Ishikawa (cell line): ENCODE measurements at regions not wholly inside any gene's neighbourhood (a gene's known extent, or its start where the extent isn't known, plus 50 kb on each side); places are given as distances from the start of the nearest gene placed in this dataset.

Source experiments
- CEBPB ChIP-seq: IDR thresholded peaks from 2 replicates; pipeline ENCODE4 v1.6.1; 2012
- CREB1 ChIP-seq: IDR thresholded peaks from 2 replicates; pipeline ENCODE4 v1.6.1; 2012; ENCODE audit warnings: low read depth
- EGR1 ChIP-seq: IDR thresholded peaks from 2 replicates; pipeline ENCODE4 v1.6.1; 2012
- EP300 ChIP-seq: IDR thresholded peaks from 2 replicates; pipeline ENCODE4 v1.6.1; 2012; ENCODE audit warnings: borderline replicate concordance
- FOXM1 ChIP-seq: IDR thresholded peaks from 2 replicates; pipeline ENCODE4 v1.6.1; 2012; ENCODE audit warnings: low read depth, borderline replicate concordance
- MAX ChIP-seq: IDR thresholded peaks from 2 replicates; pipeline ENCODE4 v1.6.1; 2012
- NFIC ChIP-seq: IDR thresholded peaks from 2 replicates; pipeline ENCODE4 v1.6.1; 2012
- RAD21 ChIP-seq: IDR thresholded peaks from 2 replicates; pipeline ENCODE4 v1.6.1; 2012; ENCODE audit warnings: low read depth
- REST ChIP-seq: IDR thresholded peaks from 2 replicates; pipeline ENCODE4 v1.6.1; 2012; ENCODE audit warnings: low read depth, mild to moderate bottlenecking
- TAF1 ChIP-seq: IDR thresholded peaks from 2 replicates; pipeline ENCODE4 v1.6.1; 2012; ENCODE audit warnings: low read depth, mild to moderate bottlenecking
- TCF12 ChIP-seq: IDR thresholded peaks from 2 replicates; pipeline ENCODE4 v1.6.1; 2012; ENCODE audit warnings: low read depth
- TEAD4 ChIP-seq: IDR thresholded peaks from 2 replicates; pipeline ENCODE4 v1.6.1; 2012
- USF1 ChIP-seq: IDR thresholded peaks from 2 replicates; pipeline ENCODE4 v1.6.1; 2012
- YY1 ChIP-seq: IDR thresholded peaks from 2 replicates; pipeline ENCODE4 v1.6.1; 2012; ENCODE audit warnings: low read depth
- ZBTB7A ChIP-seq: IDR thresholded peaks from 2 replicates; pipeline ENCODE4 v1.6.1; 2012; ENCODE audit warnings: low read depth

- TF ChIP-seq TEAD4 = no peak
- no peak for TF ChIP-seq REST
- no peak for TF ChIP-seq ZBTB7A
- TF ChIP-seq USF1 = no peak
- TF ChIP-seq TAF1 = no peak
- TF ChIP-seq FOXM1 = no peak
- no peak for TF ChIP-seq NFIC
- TF ChIP-seq RAD21 = no peak
- no peak for TF ChIP-seq YY1
- TF ChIP-seq MAX = no peak
Observed at GRCh38 chr13:109567315-109567714, 219.1 kb downstream of the IRS2 start.

- TF ChIP-seq ZBTB7A = no peak
- no peak for TF ChIP-seq RAD21
- no peak for TF ChIP-seq REST
- no peak for TF ChIP-seq TEAD4
- no peak for TF ChIP-seq EP300
- no peak for TF ChIP-seq TCF12
- TF ChIP-seq TAF1 = no peak
- TF ChIP-seq EGR1 = no peak
- no peak for TF ChIP-seq FOXM1
- no peak for TF ChIP-seq USF1
- no peak for TF ChIP-seq YY1
Observed at GRCh38 chr13:109565877-109566276, 220.5 kb downstream of the IRS2 start.

- TF ChIP-seq TEAD4 = no peak
- no peak for TF ChIP-seq TAF1
- no peak for TF ChIP-seq ZBTB7A
- no peak for TF ChIP-seq EGR1
- no peak for TF ChIP-seq TCF12
- TF ChIP-seq YY1 = no peak
- no peak for TF ChIP-seq USF1
- TF ChIP-seq EP300 = no peak
- no peak for TF ChIP-seq CEBPB
- TF ChIP-seq REST = no peak
- TF ChIP-seq NFIC = no peak
- no peak for TF ChIP-seq FOXM1
- no peak for TF ChIP-seq RAD21
- TF ChIP-seq MAX = no peak
- TF ChIP-seq CREB1 = no peak
Observed at GRCh38 chr13:109548374-109548773, 238.0 kb downstream of the IRS2 start.

- TF ChIP-seq EGR1 (no peak), EP300 (no peak), ZBTB7A (no peak), MAX (no peak), NFIC (no peak), USF1 (no peak), TCF12 (no peak), CEBPB (no peak), TAF1 (no peak)
Observed at GRCh38 chr13:109547942-109548341, 238.4 kb downstream of the IRS2 start.
